Stimulated activated naive CD8-positive, alpha-beta T cell treated with anti-CD3 and anti-CD28 coated beads, Interleukin-15, Interleukin-2, amounts not matched to agents 100 ng/mL and 50 ng/mL, for 24 hours (primary cell): ENCODE measurements at regions not wholly inside any gene's neighbourhood (a gene's known extent, or its start where the extent isn't known, plus 50 kb on each side); places are given as distances from the start of the nearest gene placed in this dataset.

Source experiments
- H3K27ac Mint-ChIP-seq: one replicate; pipeline ENCODE4 v1.8.0; 2021; ENCODE audit warnings: mild to moderate bottlenecking, mixed read lengths
- H3K27me3 Mint-ChIP-seq: one replicate; pipeline ENCODE4 v1.8.0; 2021; ENCODE audit warnings: mixed read lengths
- H3K36me3 Mint-ChIP-seq: one replicate; pipeline ENCODE4 v1.8.0; 2021; ENCODE audit warnings: low read depth, mixed read lengths
- H3K4me1 Mint-ChIP-seq: one replicate; pipeline ENCODE4 v1.8.0; 2021; ENCODE audit warnings: low read depth, mixed read lengths
- H3K4me3 Mint-ChIP-seq: one replicate; pipeline ENCODE4 v1.8.0; 2021; ENCODE audit warnings: mild to moderate bottlenecking, mixed read lengths
- H3K9me3 Mint-ChIP-seq: one replicate; pipeline ENCODE4 v1.8.0; 2021; ENCODE audit warnings: mixed read lengths

DNA sequence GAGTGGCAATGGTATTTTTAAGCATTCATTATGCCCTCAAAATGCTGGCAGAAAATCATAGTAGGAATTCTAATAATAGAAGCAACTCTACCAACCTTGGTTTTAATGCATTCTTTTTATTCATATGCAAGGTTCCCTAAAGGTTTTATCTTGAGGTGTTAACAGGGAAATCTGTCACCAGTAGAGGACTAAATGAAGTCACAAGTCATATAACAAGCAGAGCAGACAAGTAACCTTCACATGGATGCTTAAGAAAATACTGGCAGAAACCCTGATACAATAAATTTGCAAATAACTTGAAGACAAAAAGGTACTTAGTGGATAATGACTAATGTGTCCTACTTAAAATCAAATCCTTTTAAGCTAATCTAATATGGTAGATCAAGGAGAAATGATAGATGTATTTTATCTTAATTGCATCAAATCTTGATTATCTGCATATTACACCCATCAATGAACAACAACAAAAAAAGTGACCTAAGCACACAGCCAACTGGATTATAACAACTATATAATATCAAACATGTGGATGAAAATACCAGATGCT lies 73.3 kb downstream of the RFC3 start:
- Mint-ChIP-seq H3K9me3 (peaks cover 32% of the 10 kb centered on the region), H3K36me3 (peaks cover 15% of the 10 kb centered on the region), H3K27ac (no peak overlapping the region), H3K4me3 (no peak overlapping the region), H3K4me1 (no peaks in the 10 kb centered on the region), H3K27me3 (no peaks in the 10 kb centered on the region)

DNA sequence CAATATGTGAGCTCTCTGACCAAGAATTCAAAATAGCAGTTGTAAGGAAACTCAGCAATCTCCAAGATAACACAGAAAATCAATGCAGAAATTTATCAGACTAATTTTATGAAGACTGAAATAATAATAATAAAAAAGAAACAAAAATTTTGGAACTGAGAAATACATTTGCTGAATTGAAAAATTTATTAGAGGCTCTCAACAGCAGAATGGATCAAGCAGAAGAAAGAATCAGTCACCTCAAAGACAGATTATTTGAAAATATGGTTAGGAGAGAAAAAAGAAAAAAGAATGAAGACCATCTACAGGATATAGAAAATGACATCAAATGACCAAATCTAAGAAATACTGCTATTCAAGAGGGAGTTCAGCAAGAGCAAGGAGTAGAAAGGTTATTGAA lies 75.6 kb downstream of the RFC3 start:
- H3K27me3 Mint-ChIP-seq: no peaks in the 10 kb centered on the region
- peaks cover 19% of the 10 kb centered on the region for H3K36me3 Mint-ChIP-seq
- no peak overlapping the region for H3K4me3 Mint-ChIP-seq
- peaks cover 45% of the 10 kb centered on the region for H3K9me3 Mint-ChIP-seq
- H3K4me1 Mint-ChIP-seq: no peaks in the 10 kb centered on the region
- H3K27ac Mint-ChIP-seq: no peak overlapping the region

DNA sequence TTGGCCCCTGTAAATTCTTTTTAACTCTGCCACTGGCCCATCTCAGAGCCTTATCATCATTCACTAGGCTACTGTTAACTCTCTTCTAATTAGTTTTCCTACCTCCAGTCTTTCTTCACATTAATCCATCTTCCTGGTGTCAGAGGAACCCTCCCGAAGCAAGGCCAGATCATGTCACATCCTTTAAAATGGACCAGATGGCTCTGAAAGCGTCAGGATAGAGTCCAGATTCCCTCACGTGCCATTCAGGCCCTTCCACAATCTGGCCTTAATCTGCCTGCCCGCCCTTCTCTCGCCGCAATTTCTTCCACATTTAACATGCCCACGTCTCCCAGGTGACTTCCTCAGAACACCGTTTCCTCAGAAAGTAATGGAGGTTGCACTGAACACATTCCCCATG lies 86.5 kb downstream of the RFC3 start:
- H3K4me1 Mint-ChIP-seq: no peaks in the 10 kb centered on the region
- H3K36me3 Mint-ChIP-seq: no peaks in the 10 kb centered on the region
- peaks cover 11% of the 10 kb centered on the region for H3K9me3 Mint-ChIP-seq
- no peak overlapping the region for H3K4me3 Mint-ChIP-seq
- H3K27me3 Mint-ChIP-seq: no peaks in the 10 kb centered on the region
- no peak overlapping the region for H3K27ac Mint-ChIP-seq

DNA sequence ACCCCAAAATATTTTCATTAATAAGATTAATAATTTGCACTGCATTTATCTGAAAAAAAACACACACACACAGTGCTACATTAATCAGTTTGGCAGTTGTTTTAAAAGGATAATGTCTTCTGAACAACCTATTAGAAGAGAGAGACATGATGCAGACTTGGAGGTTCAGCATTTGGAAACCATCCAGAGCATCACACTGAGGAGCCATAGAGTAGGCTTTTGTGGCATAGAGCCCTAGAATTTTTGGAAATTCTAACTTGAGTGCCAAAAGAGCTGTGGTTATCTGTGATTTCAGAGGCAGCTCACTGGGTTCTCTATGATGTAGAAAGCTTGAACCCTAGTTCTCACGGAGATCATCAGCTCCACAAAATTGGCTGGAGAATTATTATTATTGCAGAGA lies 90.2 kb downstream of the RFC3 start:
- H3K27me3 Mint-ChIP-seq: no peaks in the 10 kb centered on the region

DNA sequence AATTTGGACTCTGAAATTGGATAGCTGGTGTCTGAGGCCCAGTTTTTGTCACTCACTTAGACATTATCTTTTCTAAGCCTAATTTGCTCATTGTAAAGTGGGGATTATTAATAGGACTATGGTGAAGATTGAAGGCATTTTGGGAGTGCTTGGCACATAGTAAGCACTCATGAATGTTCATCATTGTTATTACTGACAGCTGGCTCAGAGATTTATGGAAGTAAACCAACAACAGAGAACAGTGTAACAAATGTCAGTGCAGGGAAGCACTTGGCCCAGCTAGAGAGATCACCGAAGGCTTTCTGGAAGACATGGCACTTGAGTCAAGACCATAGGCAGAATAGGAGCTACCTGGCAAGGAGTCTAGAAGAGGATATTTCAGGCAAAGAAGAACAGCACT lies 92.3 kb downstream of the RFC3 start:
- H3K4me3 Mint-ChIP-seq: no peak overlapping the region
- H3K27ac Mint-ChIP-seq: no peak overlapping the region

More for the DNA sequence above, 90.2 kb downstream of the RFC3 start:
- no peak overlapping the region for H3K4me3 Mint-ChIP-seq
- H3K9me3 Mint-ChIP-seq: peaks cover under 1% of the 10 kb centered on the region
- no peak overlapping the region for H3K27ac Mint-ChIP-seq
- no peaks in the 10 kb centered on the region for H3K4me1 Mint-ChIP-seq
- H3K36me3 Mint-ChIP-seq: no peaks in the 10 kb centered on the region

DNA sequence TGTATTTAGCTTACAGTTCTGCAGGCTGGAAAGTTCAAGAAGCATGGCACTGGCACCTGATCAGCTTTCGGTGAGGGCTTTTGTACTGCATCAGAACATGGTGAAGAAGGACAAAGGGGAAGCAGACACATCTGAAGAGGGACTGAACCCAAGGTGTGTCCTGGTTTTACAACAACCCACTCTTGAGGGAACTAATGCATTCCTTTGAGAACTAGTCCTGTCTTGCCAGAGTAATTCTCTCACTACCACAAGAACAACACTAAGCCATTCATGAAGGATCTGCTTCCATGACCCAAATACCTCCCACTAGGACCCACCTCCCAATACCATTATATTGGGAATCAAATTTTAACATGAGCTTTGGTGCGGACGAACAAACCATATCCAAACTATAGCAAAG lies 93.6 kb downstream of the RFC3 start:
- no peaks in the 10 kb centered on the region for H3K27me3 Mint-ChIP-seq
- H3K4me1 Mint-ChIP-seq: no peaks in the 10 kb centered on the region
- H3K4me3 Mint-ChIP-seq: no peak overlapping the region
- H3K9me3 Mint-ChIP-seq: no peaks in the 10 kb centered on the region
- no peaks in the 10 kb centered on the region for H3K36me3 Mint-ChIP-seq
- H3K27ac Mint-ChIP-seq: no peak overlapping the region

More for the DNA sequence above, 92.3 kb downstream of the RFC3 start:
- H3K36me3 Mint-ChIP-seq: no peaks in the 10 kb centered on the region
- H3K9me3 Mint-ChIP-seq: no peaks in the 10 kb centered on the region
- no peaks in the 10 kb centered on the region for H3K4me1 Mint-ChIP-seq
- H3K27me3 Mint-ChIP-seq: no peaks in the 10 kb centered on the region

DNA sequence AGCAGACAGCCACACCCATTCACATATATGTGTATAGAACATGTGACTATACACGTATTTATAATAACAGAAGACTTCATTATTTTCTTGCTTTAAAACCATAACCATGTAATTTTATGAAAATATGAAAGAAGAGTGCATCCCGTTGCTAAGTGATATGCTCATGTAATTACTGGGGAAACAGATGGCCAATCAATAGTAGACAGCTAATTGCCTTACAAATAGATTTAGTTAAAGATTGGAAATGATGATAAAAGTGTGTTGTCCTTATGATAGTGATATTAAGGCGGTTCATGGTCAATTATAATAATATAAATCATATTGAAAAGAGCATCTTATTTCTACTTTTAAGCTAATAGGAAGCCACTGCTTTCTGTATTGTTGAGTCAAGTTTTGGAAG lies 95.9 kb downstream of the RFC3 start:
- Mint-ChIP-seq H3K4me3 (no peak overlapping the region), H3K27ac (no peak overlapping the region), H3K9me3 (no peaks in the 10 kb centered on the region), H3K36me3 (no peaks in the 10 kb centered on the region), H3K27me3 (no peaks in the 10 kb centered on the region), H3K4me1 (no peaks in the 10 kb centered on the region)

DNA sequence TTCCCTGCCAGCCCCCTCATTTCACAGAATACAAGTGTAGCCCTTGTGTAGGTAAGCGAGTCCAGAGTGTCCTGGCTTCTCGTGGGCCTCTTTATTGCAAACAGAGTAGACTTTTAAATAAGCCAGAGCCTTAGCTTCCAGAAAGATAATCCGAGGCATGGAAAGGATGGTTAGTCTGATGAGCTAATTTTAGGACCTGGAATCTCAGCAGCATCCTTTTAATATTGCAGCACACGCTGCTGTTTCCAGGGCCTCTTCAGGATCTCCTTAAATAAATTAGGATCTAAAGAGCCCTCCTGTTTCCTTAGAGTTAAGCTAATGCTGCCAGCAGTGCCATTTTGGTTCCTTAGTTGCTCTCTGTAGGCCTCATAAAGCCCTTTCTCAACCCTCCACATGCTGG lies 99.2 kb downstream of the RFC3 start:
- Mint-ChIP-seq H3K27ac (no peak overlapping the region), H3K36me3 (no peaks in the 10 kb centered on the region), H3K4me1 (no peaks in the 10 kb centered on the region), H3K27me3 (no peaks in the 10 kb centered on the region), H3K9me3 (no peaks in the 10 kb centered on the region), H3K4me3 (no peak overlapping the region)

DNA sequence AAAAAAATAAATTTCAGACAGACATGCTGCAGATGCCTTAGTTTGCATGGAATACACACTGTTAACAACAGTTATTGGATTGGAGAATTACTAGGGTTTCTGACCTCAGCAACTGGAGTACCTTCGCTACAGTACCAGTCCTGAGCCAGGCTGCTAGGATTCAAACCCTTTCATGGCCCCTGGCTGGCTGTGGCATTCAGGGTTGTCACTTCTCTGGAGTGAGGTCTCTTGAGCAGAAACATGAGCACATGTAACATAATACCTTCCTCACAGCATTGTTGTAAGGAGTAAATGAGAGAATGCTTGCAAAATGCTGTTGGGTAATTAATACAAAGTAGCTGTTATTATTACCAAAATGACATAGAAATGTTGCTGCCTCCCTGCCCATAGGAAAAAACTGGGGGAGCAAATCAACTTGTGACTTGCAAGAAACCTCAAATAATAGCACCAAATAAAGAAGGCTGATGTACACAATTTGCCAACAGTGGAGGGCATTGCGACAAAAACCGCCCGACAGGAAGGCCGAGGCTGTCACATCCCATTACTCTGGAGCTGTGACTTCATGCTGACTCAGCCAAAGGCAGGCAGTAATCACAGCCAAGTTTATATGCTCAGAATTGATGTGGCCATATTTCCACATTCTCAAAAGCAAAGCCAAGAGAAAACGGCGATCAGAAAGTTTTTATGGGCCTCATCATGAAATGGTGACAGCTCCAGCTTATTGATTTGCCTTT lies 100.4 kb downstream of the RFC3 start:
- Mint-ChIP-seq H3K27me3 (no peaks in the 10 kb centered on the region), H3K36me3 (no peaks in the 10 kb centered on the region), H3K27ac (no peak overlapping the region), H3K9me3 (no peaks in the 10 kb centered on the region), H3K4me1 (no peaks in the 10 kb centered on the region), H3K4me3 (no peak overlapping the region)

DNA sequence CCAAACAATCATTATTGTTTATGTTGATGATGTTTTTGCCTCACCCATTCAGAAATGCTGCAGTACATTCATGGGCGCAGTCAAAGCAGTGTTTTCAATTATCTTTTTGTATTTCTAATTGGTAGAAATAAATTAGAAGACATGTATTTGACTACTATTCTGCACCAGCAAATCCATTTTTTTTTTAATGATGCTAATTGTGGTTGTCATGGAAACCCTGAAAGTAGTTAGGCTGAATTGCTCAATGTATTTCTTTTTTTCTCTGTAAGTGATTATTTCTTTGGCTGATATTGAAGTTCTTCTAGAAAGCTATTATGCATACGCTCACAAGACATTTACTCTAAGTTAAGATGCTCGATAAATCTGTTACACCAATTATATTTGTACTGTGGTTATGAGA lies 101.2 kb downstream of the RFC3 start:
- Mint-ChIP-seq H3K27ac (no peak overlapping the region), H3K36me3 (no peaks in the 10 kb centered on the region), H3K9me3 (no peaks in the 10 kb centered on the region), H3K4me3 (no peak overlapping the region), H3K4me1 (no peaks in the 10 kb centered on the region), H3K27me3 (no peaks in the 10 kb centered on the region)

DNA sequence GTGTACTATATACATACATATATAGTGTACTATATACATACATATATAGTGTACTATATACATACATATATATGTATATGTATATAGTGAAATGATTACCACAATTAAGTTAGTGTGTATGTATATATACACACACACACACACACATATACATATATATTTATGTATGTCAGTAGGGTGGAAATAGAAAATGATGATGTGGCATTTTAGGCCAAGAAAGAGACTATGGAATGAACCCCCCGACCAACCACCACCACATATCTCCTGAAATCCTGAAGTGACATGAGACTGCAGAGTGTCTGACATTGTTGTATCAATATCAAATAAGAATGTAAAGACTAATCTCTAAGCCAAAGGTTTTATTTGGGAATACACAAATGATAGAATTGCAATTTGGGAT lies 107.6 kb downstream of the RFC3 start:
- Mint-ChIP-seq H3K27ac (no peak overlapping the region), H3K4me3 (no peak overlapping the region), H3K36me3 (no peaks in the 10 kb centered on the region), H3K27me3 (no peaks in the 10 kb centered on the region), H3K9me3 (no peaks in the 10 kb centered on the region), H3K4me1 (no peaks in the 10 kb centered on the region)

DNA sequence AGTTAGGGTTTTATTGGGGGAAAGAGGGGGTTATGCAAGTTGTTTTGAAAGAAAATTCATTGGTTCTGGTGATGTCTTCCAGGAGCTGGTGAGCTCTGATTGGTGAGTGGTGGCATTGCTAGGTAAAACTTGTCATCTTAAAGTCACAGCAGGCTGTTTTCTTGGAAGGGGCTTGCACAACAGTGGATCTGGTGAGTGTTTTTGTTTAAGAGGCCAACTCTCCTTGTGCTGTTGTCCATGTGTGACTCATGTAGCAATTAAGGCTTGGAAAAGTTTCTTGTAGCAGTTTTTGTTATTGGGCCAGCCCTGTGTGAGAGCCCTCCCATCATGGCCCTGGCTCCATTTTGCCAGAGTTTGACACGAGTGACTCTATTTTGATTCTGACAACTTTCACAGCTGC lies 109.4 kb downstream of the RFC3 start:
- Mint-ChIP-seq H3K36me3 (no peaks in the 10 kb centered on the region), H3K9me3 (no peaks in the 10 kb centered on the region), H3K27ac (no peak overlapping the region), H3K4me3 (no peak overlapping the region), H3K27me3 (no peaks in the 10 kb centered on the region), H3K4me1 (no peaks in the 10 kb centered on the region)

DNA sequence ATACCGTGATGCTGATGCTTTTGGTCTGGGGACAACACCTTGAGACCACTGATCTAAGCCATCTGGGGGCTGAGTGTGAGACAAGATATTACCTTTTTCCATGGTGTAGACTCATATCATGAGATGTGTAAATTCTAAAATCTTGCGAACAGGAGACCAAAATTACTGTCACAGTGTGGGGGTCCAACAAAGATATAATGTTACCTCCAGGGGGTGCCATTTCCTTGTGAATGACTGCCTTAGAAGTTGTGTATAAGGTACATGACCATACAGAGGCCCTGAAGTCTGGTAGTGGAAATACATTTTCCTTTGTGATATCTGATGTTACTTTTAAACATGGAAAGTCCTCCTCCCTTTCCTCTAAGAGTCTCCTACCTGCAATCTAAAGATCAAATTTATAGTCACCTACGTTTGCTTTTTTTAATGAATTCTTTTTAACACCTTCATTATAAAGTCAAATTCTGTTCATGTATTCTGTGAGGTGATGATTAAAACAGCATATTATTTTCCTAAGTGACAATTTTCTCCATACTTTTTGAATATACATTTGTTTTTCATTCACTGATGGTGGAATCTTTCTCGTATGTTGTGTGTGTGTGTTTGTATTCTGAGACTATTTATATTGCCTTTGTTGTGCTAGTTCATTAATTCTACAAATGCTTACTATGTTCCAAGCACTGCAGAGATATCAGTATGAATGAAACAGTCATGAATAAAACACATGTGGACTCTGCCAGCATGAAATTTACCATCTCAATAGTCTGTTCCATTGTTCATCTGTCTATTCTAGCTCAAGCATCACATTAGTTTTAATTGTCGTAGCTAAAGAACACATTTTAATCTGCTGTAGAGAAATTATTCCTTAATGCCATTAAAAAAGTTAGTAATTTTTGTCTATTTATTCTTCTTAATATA lies 113.7 kb downstream of the RFC3 start:
- no peak overlapping the region for H3K27ac Mint-ChIP-seq
- H3K4me3 Mint-ChIP-seq: no peak overlapping the region
- no peaks in the 10 kb centered on the region for H3K9me3 Mint-ChIP-seq
- no peaks in the 10 kb centered on the region for H3K4me1 Mint-ChIP-seq
- H3K27me3 Mint-ChIP-seq: no peaks in the 10 kb centered on the region
- H3K36me3 Mint-ChIP-seq: no peaks in the 10 kb centered on the region

DNA sequence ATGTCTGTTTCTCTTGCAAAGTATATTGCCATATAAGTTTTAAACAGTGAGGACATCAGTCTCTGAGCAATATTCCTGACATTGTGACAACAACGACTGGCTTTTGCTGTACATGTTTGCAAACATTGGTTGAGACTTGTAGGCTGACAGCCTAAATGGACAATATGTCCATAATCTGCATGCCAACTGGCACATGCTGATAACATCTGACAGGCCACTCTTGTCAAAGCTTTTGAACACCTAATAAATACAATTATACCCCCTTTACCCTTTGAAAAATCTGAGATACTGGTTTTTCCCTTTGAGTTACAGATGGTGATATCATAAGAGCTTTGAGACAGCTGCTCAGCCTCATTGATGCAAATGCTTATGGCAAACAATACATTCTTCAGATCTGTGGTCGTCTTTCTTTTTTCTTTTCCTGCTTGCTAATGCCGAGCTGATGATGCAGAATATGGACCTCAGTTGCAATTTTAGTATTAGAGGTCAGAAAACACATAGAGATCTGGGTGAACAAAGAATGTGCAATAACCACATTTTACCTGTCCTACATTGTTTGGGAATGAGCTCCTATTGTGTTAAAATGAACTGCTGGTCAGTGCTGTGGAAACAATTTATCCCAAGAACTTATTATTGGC lies 114.9 kb downstream of the RFC3 start:
- Mint-ChIP-seq H3K4me3 (no peak overlapping the region), H3K27me3 (no peaks in the 10 kb centered on the region), H3K36me3 (no peaks in the 10 kb centered on the region), H3K9me3 (no peaks in the 10 kb centered on the region), H3K4me1 (no peaks in the 10 kb centered on the region), H3K27ac (no peak overlapping the region)

DNA sequence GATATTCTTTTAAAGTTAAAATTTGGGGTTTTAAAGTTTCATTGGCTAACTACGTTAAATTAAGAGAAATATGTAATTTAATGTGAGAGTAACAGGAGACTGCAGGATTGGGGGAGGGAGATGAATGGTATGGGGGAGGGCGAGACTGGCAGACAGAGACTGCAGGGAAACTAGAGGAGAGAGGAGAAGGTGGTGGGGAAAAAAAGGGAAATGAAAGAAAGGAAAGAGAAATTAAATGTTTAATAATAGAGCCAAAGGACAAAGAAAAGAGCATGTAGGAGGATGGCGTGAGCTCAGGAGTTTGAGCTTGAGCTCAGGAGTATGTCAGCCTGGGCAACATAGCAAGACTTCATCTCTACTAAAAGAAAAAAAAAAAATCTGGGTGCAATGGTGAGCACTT lies 115.9 kb downstream of the RFC3 start:
- Mint-ChIP-seq H3K4me3 (no peak overlapping the region), H3K27me3 (no peaks in the 10 kb centered on the region), H3K9me3 (no peaks in the 10 kb centered on the region), H3K4me1 (no peaks in the 10 kb centered on the region), H3K27ac (no peak overlapping the region), H3K36me3 (no peaks in the 10 kb centered on the region)
